ENCODE measurements at regions not wholly inside any gene's neighbourhood (a gene's known extent, or its start where the extent isn't known, plus 50 kb on each side); places are given as distances from the start of the nearest gene placed in this dataset.

DNA sequence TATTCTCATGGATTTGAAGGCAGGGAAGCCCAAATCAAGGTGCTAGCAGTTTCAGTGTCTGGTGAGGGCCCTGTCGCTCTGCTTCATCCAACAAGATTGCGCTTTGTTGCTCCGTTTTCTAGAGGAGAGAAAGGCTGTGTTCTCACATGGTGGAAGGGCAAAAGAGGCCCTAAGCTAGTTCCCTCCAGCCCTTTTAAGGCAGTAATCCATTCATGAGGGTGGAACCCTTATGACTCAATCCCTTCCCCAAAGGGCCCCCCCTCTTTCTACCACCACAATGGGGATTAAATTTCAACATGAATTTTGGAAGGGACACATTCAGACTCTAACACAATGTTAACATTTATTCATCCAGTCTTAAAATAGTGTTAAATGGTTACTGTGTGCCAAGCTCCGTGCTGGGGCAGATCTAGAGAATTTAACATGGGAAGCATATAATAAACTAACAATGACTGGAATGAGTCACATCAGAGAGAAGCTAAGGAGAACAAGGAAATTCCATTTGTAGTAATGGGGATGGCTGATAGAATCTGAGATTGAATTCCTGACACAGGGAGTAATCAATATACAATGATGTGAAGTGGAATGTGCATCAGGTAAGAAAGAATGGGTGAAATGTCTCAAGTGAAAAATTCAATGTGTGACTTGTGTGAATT is 382.8 kb upstream of the ZNF608 start:
- intact Hi-C loops (cut with micrococcal nuclease), result no loop called here

DNA sequence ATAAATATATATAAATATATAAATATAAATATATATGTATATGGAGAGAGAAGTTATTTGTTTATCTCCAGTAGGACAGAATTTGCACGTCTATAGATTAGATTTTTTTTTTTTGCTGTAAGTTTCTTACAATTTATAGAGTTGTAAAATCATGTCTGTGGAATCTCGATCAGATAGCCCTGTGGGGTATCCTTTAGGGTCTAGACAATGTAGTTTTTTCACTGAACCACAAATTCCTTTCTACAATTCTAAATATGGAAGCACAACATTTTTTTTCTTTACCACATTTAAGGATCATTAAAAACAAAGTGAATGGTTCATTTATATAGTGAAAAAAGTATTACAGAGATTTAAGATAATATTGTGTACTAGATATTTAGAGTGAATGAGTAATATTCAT is 384.2 kb upstream of the ZNF608 start:
- intact Hi-C loops (cut with micrococcal nuclease), result no loop called here

DNA sequence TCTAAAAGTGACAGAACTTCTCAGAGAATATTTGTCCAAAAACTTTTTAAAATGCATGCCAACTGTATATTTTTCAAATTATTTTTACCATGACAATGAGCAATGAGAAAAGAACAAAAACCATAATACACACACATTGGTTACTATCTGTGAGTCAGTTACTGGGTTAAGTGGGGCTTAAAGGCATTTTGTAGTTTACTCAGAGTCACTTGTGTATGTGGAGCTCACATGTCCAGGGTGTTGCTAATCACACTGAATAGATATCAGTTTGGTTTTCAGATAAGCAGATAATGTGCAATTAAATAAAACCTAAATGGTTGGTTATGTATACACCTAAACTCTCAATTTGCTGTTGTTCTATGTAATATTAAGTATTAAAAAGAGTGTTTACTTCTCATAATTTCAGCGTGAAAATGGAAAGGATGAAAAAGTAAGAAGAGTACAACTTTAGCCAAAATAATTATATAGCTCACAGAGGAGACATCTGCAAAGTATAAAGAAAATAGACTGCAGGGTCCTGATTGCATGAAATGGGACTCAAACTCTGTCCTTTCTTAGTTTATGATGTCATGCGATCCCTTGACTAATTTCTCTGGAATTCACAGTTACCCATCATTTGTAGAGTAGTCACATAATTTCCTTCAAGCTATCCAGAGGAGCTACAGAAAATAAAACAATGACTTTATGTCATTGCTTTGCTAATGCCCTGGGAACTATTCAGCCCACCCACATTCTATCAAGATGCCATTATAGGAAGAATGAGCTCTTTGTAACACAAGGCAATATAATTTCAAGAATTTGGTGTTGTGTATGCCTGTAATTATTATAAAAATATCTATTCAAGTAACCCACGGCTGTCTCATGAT is 388.0 kb upstream of the ZNF608 start:
- intact Hi-C loops (cut with micrococcal nuclease), result no loop called here

DNA sequence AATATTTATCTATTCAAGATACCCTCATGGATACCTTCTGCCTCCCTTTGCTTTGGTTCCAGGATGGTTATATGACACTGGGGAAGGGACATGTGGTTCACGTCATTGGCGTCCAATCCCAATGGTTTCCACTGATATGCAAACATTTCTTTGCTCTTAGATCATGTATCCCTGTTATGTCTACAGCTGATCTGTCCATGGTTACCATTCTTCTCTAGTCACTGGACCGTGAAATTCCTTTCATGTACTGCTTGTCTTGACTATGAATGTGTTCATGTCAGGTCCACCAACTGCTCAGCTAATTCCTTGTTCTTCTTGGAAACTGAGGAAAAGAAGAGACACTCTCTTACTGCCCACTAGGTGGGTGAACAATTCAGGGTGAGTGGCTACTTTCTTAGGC is 391.1 kb upstream of the ZNF608 start:
- intact Hi-C loops (cut with micrococcal nuclease), result no loop called here

- intact Hi-C loops (cut with micrococcal nuclease), result no loop called here
Observed at GRCh38 chr5:125138266-125138665, 391.8 kb upstream of the ZNF608 start.

- intact Hi-C loops (cut with micrococcal nuclease), result no loop called here
Observed at GRCh38 chr5:125139590-125139989, 393.2 kb upstream of the ZNF608 start.

GRCh38 chr5:125140220-125140619 is 393.8 kb upstream of the ZNF608 start:
- intact Hi-C loops (cut with micrococcal nuclease), result no loop called here

- intact Hi-C loops (cut with micrococcal nuclease), result no loop called here
Observed at GRCh38 chr5:125140855-125141254, 394.4 kb upstream of the ZNF608 start.

DNA sequence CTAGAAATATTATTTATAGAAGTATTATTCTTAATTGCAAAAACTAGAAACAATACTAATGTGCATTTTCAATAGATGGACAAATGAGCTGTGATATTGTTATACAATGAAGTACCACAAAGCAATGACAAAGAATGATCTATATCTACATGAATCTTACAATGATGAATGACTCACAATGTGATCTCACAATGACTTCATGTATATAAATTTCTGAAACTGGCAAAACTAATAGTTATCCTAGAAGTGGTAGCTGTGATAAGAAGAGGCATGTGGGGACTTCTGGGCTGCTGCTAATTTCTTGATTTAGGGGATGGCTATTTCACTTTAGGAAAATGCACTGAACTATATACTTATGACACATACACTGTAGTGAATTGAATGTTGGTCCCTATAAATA is 396.0 kb upstream of the ZNF608 start:
- intact Hi-C loops (cut with micrococcal nuclease), result no loop called here

- intact Hi-C loops (cut with micrococcal nuclease), result no loop called here
Observed at GRCh38 chr5:125143011-125143410, 396.6 kb upstream of the ZNF608 start.

GRCh38 chr5:125148076-125148475 is 401.6 kb upstream of the ZNF608 start:
- intact Hi-C loops (cut with micrococcal nuclease), result no loop called here

DNA sequence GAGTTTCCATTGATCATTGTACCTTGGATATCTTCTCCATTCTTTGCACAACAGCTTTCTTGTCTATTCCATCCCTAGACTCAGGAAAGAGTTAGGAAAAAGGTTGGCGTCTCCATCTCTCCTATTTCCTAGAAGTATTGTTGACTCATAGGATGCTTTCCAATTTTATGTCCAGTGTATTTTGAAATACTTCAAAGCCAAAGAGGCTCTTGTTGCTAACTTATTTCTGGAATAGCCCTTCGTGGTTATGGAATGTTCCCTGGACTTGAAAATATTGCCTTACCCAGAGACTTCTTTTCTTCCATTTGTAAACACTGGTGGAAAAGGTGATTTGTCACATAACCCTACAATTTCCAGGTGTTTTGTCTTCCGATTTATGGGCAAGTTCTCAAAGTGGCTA is 402.3 kb upstream of the ZNF608 start:
- intact Hi-C loops (cut with micrococcal nuclease), result no loop called here

- intact Hi-C loops (cut with micrococcal nuclease), result no loop called here
Observed at GRCh38 chr5:125149110-125149509, 402.7 kb upstream of the ZNF608 start.

DNA sequence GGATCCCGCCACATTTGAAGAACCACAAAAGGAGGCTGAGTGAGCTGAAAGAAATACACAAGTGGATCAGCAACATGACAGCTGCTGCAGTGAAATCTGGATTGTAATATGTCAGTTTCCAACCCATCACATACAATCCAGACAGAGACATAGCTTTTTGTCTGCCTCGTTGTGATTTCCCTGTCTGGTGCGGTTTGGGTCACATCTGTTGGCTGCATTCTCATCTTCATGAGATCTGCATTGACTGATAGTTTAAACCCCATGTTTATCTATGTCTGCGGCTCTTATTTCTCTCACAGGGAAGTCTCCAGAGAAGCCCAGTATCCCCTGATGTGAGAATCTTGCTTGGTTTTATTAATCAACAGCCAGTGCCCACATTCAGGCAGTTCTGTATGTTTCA is 403.1 kb upstream of the ZNF608 start:
- intact Hi-C loops (cut with micrococcal nuclease), result no loop called here

DNA sequence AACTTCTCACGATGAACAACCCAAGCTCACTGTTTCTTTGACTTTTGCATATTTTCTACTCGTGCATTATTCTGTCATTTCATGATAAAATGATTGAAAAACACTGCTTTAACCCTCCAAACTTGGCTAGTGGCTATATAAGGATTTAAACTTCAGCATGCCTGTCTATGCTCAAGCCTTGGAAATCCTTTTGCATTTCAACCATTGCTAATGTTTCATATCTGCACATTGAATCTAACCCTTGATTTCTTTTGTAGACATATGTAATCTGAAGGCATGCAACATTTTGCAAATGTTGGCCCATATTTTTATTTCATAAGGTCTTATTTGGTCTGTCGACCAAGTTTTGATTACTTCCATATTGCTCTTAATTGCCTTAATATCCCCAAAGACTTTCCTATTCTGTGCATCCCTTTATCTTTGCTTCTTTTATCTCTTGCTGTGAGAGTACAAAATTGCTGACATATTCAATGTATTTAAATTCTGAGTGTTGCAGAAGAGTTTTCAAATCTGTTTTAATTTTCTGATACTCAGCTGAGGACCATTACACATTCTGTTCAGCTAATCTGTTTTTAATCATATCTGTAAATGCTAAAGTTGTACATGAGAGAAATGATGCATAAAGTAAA is 403.7 kb upstream of the ZNF608 start:
- intact Hi-C loops (cut with micrococcal nuclease), result no loop called here

GRCh38 chr5:125151150-125151900 is 404.9 kb upstream of the ZNF608 start:
- intact Hi-C loops (cut with micrococcal nuclease), result no loop called here

DNA sequence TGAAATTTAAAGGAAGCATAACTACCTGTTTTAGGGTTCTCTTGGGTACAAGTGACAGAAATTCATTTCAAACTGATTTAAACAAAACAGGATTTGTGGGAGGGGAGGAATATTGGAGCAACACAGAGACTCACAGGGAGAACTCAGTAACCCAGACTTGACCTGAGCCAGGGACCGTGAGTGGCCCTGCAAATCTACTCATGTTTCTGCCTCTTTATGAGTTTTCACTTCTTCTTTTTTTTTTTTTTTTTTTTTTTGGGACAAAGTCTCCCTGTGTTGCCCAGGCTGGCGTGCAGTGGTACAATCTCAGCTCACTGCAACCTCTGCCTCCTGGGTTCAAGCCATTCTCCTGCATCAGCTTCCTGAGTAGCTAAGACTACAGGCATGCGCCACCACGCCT is 405.6 kb upstream of the ZNF608 start:
- intact Hi-C loops (cut with micrococcal nuclease), result no loop called here

DNA sequence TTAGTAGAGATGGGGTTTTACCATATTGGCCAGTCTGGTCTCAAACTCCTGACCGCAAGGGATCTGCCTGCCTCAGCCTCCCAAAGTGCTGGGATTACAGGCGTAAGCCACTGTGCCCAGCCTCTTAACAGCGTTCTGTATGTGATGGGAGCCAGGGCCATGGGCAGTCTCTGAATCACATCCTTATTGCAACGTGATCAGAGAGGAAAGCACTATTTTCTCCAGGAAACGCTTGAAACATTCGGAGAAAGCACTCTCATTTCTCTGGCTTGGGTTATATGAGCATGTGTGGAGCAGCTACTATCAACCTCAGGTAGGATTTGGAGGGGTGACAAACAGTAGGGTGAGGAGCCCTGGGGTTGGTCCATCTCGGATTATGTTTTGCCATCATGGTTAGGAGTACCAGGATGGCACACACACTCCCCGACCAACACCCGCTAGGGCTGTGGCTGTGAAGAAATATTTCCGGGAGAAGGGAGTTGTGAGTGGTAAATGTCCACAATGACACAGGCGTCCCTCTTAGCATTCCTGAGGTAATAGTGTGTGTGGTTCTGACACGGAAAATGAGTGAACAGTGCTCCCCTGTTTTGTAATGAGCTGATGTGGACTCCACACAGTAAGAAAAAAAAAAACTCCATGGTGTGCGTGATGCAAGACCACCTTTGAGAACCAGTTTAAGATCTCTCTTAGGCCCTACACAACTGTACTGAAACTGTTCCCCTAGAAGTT is 406.2 kb upstream of the ZNF608 start:
- intact Hi-C loops (cut with micrococcal nuclease), result no loop called here

GRCh38 chr5:125153231-125153630 is 406.8 kb upstream of the ZNF608 start:
- intact Hi-C loops (cut with micrococcal nuclease), result no loop called here

GRCh38 chr5:125154301-125155110 is 408.1 kb upstream of the ZNF608 start:
- intact Hi-C loops (cut with micrococcal nuclease), result no loop called here
